ENCODE measurements at regions not wholly inside any gene's neighbourhood (a gene's known extent, or its start where the extent isn't known, plus 50 kb on each side); places are given as distances from the start of the nearest gene placed in this dataset.
"Not testable (repeated sequence)": the region's sequence is repeated elsewhere in the genome, so short reads cannot be mapped to it uniquely, and the experiment has no call there.

DNA sequence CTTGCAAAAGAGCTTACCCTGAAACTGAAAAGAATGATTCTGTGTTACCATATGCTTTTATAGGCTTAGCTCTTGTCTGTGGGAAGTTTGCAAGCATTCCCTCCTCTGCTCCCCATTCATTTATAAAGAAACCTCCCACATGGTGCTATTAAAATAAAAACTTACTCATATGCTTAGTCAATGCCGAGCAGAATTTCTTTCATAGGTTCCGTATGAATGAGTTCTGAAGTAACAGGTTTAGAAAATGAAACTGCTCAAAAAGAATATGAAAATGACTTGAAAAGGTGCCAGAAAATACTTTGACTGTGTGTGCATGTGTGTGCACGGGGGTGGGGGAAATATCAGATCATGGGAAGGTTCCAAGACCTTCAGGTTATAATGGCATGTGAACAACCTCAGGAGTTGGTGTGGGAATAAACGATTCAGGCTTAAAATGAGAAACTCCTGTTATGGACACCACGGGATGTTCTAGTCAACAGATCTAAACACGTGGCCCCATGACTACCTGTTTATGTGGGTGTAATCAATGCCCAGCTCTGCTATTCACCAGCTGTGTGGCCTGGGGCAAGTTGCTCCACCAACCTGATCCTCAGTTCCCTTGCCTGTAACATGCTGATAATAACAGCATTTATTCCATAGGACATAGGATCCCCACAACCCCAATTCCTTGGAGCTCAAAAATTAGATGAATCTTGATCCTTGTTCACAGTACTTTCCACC lies 293.7 kb upstream of the PLGLB1 start:
- not testable (repeated sequence) for DNase-seq (ENCODE audit: low read depth)

DNA sequence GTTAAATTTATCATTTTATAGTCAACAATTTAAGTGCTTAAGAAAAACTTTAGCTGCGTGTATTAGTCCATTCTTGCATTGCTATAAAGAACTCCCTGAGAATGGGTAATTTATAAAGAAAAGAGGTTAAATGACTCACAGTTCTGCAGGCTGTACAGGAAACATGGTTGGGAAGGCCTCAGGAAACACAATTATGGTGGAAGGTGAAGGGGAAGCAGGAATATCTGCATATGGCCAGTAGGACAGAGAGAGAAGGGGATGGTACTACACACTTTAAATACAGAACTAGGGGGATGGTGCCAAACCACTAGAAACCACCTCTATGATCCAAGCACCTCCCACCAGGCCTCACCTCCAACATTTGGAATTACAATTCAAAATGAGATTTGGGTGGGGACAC lies 295.5 kb upstream of the PLGLB1 start:
- DNase-seq (ENCODE audit: low read depth) = not testable (repeated sequence)

DNA sequence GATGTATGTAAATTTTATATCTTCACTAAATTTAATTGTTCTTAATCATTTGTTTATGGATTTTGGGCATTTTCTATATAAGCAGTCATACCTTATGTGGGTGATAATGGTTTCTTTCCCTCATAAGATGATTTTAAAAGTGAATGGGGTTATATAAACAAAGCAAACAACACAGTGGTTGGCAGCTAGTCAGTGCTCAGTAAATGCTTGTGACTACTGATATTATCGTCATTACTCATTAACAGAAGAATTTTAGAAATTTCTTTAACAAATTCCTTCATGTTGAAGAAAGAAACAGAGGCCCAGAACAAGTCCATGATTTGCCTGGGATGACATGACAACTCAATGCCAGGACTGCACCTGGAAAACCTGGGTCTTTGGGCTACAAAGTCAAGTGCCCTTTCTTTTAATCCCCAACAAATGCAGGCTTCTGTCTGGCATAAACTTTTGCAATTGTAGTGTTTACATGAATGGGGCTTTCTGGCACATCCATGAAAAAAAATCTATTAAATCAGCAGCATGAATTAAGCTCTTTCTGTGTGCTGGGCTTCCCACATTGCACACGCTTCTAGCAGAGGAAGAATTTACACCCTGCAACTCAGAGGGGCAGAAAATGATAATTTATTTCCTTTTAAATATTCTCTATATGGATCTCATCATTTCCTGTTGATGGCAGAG lies 297.3 kb upstream of the PLGLB1 start:
- not testable (repeated sequence) for DNase-seq (ENCODE audit: low read depth)

DNA sequence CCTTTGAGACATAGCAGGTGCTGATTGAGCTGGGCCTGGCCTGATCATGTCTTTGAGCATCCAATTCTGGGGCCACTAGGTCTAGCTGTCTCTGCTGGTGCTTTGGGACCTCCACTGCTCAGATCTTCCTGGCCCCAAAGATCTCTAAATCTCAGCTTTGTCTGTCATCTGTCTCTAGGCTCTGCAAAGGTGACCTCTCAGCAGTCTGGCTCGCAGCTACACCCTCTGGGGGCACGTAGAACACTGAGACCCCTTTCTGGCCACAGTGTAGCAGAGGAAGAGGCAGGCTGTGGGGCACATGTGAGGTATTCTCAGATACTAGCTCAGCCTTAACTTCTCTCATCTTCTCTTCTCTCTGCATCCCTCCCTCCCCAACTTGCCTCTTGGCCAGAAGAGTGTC lies 298.1 kb upstream of the PLGLB1 start:
- DNase-seq (ENCODE audit: low read depth) = not testable (repeated sequence)

DNA sequence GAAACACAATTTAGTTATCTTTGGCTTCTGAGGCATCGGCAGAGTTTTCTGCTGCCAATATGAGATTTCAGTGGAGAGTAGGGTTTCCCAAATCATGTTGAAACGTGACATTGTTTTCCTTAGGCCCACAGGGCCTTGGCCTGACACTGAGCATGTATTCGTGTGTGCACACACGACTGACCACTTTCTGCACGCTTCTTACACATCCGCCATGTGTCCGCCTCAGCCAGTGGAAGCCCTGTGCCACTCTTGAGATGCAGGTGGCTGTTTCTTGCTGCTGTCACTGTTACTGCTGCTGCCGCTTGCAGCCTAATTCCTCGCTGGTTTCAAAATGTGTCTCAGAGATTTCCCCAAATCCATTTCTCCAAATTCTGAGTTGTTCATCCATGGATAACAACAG lies 299.6 kb upstream of the PLGLB1 start:
- DNase-seq (ENCODE audit: low read depth) = not testable (repeated sequence)

DNA sequence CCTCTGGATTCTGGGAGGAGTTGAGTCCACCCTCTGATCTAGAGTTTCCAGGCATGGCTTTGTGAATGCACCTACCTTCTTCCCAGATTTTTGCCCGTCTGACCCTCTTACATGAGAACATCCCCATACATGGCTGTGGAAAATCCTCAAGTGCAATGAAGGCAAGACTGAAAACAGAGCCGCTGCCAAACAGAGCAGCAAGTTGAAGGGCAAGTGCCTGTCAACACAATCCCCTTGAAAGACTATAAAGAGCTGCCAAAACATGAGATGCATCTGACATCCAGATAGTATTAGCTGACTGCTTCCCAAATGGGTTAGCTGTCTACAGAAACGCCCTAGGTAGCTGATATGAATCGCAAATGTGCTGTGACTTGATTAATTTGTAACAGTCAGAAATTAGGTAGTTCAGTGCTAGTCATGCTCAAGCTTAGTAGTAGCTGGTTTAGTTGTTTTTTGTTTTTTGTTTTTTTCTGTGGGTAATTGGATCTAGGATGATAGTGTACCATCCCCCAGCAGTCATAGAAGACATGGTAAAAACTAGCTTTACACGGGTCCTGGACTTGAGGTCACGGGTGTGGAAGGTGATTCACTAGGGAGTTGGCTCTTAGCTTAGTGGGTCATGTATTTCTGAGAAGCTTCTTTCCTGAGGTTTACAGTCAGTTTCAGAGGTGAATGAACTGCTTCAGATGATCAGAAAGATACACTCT lies 302.8 kb upstream of the PLGLB1 start:
- DNase-seq (ENCODE audit: low read depth) = not testable (repeated sequence)

DNA sequence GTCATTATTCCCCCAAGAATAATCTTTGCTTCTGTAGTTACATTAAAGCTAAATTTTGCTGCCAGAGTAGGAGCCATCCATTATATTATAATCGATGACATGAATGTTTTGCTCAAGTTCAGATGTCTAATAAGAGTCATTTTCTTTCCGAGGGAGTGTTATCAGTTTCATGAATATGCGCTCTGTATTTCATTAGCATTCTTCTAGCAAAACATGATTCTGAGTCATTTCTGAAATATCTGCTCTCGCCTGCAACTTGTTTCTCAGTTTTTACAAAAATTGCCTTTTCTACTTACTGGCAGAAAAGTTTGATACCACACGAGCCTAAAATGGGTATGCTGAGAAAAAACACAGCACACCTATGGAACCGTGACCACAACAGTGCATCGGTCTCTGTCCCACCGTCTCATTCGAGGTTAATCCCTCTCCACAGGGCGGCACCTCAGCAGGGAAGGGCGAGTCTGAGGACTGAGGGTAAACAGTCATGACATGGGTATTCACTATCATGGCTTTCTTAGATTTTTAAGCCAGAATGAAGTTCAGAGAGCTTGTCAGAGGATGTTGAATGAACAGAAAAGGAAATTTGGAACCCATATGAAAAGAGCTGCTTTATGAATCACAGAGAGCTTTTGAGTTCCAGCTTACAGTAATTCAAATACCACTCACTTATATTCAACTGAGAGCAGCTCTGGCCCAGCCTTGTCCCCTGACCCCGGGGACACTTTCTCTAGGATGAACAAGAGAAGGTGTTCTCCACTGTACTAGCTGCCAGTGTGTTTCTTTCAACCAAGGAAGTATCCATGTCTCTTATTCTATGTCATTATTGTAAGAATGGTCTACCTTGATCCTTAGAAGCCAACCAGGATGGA lies 303.6 kb upstream of the PLGLB1 start:
- DNase-seq (ENCODE audit: low read depth) = not testable (repeated sequence)

DNA sequence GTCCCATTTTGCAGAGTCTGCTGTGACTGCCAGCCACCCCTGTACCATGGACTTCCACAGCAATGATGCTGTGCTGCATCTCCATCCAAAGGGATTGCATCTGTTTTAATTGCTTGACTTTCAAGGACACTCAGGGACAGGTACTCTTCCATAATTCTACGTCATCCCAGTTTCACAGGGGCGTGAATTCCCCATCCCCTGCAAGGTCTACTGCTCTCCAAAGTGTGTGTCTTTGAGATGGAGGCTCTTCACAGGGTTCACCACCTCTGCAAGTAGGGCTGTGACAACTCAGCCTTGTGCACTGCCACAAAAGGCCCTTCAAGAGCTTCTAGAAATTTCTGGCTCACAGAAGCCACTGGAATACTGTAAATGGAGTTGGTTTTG lies 304.3 kb upstream of the PLGLB1 start:
- not testable (repeated sequence) for DNase-seq (ENCODE audit: low read depth)

DNA sequence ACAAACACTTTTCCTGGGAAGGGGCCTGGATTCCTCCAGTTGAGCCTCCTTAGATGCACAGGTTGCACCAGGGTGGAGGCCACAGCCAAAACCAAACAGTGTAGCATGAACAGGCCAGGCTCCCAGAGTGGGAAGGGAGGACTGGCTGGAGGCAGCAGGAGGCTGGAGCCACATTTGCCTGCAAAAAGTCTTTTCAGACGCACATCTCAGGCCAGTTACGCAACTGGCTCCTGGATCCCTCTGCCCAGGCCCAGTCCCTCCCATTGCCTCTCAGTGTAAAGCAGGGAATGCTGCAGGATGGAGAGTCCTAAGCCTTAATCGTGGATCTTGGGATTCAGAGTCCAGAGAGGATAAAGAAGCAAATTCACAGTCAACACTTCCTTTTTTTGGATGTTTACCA lies 305.1 kb upstream of the PLGLB1 start:
- not testable (repeated sequence) for DNase-seq (ENCODE audit: low read depth)

DNA sequence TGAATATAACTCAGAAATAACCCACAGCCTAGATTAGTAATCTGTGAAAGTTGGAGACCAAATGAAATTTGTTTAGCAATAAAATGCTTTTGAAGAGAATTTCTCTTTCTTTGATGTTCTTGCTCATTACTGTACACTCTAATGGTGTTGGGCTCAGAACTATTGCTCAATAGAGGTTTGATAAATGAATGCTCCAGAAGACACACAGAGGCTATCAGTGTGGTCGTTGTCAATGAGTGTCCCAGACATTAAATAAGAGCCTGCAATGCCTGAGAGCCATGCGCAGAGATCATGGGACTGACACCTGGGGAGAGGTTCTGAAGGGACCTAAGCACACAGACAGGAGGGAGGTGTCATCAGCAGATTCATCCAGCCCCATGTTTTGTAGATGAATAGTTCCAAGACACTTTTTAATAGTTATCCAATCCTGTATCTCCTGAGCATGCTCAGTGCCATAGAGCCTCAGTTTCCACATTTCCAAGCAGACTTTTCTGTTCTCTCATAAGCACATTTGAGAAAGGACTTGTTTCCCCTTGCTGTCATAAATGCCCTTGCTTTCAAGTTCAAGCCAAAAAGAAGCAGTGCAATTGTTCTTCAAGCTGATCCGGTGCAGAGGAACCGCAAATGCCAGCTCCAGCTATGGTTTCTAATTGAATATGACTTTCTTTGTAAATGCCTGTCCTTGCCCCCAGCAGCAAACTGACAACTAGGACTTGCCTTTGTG lies 306.2 kb upstream of the PLGLB1 start:
- not testable (repeated sequence) for DNase-seq (ENCODE audit: low read depth)

DNA sequence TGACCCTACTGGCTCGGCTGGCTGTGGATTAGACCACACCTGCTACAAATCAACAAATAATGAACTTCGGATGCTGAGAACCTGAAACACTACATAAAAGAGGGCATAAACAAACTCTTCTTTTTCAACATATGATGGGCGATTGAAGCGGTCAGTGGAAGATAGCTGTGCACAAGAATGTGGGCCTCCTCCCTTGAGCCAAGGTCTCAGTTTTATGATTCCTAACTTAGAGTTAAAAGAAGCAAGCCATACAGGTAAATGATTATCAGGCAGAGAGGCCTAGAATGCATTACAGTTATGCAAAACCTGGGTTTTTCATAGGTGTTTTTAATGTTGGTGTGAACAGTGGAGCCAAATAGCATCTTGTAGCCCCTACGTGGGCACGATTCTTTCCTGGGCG lies 307.9 kb upstream of the PLGLB1 start:
- not testable (repeated sequence) for DNase-seq (ENCODE audit: low read depth)

DNA sequence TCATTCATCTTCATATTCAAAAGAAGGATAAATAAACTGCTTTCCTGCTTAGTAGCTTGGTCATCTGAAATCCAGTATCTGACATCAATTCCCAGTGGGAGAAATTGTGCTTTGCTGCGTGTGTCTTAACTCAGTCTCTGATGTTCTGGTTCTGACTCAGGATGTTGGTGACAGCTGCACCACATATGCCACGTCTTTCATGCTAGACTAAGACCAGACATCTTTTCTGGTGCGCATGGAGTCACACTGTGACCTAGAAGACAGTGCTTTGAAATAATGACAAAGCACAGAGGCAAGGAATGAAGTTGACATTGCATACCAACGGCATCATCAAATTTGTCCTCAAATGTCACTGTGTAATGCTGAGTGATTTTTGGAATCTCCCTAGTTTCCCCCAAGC lies 308.8 kb upstream of the PLGLB1 start:
- DNase-seq (ENCODE audit: low read depth) = not testable (repeated sequence)

DNA sequence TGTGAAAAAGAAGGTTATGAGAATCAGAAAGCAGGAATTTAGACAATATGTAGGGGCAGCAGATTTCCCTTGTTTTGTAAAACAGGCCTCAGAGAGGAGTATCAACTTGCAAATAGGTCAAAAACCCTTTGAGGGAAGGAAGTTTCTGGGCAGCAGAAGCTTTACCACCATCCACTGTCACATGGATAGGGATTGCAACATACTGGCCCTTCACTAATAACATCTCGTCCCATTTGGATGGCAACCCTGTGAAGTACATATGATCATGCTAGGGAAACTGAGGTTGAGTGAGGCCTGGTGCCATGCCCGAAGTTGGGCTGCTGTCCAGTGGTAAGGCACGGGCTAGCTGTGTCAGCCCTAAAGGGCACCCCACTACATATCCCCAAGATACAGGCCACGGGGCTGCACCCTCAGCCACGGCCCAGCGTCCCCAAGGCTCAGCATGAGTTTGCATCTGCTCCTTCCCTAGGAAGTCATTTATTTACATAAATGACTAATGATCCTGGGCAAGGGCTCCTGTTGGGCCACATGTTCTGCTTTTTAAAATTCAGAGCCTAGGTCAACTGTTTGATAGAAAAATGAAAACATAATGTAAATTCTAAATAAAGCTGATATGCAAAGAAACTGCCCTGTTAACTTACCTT lies 310.4 kb upstream of the PLGLB1 start:
- not testable (repeated sequence) for DNase-seq (ENCODE audit: low read depth)

DNA sequence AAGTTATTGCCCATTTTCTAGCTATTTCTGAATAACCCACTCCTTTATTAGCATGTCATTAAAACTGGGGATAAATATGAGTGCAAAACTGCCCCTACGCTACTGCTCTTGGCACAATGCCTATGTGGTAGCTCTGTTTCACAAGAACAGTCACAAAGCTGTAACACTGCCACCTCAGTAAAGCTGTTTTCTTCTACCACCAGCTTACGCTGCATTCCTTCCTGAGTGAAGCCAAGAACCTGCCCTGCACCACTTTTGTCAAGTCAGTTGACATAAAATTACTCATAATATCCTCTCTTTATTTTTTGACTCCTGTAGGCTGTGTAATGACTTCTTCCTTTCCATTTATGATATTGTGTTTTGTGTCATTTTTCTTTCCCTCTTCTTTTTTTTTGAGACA lies 313.2 kb upstream of the PLGLB1 start:
- DNase-seq (ENCODE audit: low read depth) = not testable (repeated sequence)

DNA sequence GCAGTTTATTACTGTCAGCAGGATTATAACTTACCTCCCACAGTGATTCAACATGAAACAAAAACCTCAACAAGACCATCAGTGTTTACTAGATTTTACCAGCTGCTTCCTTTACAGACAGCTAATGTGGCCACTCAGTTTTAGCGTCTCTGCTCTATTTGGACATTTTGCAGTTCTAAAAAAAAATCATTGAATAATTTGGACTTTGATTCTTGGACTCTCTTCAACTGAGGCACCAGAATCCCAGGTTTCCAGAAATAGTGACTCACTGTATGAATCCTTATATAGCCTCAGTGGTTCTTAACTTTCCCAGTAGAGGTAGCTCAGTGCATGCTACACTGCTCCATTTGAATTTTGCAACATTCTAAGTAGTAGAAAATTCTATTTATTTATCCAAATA lies 317.4 kb upstream of the PLGLB1 start:
- DNase-seq (ENCODE audit: low read depth) = not testable (repeated sequence)

DNA sequence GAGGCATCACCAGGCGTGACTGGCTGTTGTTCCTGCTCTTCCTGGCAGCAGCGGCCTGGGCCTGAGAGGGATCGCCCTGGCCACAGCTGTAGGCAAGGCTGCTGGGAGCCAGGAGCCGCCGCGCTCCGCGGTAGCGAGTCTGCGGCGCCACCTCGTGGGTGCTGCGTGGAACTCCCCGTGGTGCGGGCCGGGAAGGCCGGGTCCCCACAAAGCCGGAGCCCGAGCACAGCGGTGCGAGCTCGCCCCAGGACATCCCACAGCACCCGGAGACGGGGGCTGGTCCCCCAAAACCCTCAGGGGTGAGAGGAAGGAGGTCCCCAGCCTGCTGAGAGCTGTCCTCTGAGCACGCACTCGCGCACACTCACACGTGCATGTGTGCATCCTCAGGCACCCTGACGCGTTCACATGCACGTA lies 320.0 kb upstream of the PLGLB1 start:
- not testable (repeated sequence) for DNase-seq (ENCODE audit: low read depth)

DNA sequence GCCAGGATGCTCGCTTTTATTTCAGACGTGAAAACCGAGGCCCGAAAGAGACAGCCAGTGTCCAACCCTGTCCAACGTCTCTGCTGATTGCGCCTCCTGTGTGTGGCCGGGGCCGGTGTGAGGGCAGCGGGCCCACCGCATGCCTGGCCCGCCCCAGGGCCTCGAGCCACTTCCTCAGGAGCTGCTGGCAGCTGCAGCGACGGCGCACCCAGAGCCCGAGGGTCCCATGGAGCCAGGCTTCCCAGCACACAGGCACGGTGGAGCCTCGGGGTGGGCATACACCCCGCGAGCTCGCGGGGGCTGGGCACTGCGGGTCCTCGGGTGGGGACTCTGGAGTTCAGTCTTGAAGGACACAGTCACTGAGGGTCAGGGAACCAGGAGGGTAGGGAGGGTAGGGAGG lies 320.5 kb upstream of the PLGLB1 start:
- not testable (repeated sequence) for DNase-seq (ENCODE audit: low read depth)

DNA sequence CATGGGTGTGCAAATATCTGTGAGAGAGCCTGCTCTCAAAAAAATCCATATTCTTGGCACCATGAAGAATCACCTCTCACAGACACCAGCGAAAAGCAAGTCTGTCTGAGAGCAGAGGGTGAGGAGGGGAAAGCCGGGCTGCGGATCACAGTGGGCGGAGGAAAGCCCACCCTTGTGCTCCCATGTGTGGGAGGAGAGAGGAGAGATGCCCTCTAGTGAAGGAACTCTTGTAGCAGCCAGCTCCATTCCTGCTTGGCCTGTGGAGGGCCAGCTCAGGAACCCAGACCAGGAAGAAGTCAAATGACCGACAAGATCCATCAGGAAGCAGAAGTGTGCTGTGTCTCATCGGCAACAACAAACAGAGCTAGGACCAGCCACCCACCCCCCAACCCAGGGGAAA lies 321.7 kb upstream of the PLGLB1 start:
- not testable (repeated sequence) for DNase-seq (ENCODE audit: low read depth)

DNA sequence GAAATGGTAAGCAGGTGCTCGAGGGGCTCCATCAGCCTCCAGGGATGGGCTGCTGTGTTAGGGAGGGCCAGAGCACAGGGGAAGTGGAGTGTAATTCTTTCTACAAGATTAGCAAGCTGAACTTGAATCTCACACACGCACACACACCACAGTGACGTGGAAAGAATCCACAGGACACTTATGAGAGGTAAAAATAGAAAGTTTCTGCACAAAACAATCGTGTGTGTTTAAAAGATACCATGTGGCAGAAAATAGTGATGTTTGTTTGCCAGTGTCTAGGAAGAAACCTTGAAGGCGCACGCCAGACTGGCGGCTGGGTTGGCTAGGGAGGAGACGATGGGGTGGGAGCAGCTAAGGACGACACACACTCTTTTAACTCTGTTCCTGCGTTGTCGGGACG lies 323.6 kb upstream of the PLGLB1 start:
- DNase-seq (ENCODE audit: low read depth) = not testable (repeated sequence)

DNA sequence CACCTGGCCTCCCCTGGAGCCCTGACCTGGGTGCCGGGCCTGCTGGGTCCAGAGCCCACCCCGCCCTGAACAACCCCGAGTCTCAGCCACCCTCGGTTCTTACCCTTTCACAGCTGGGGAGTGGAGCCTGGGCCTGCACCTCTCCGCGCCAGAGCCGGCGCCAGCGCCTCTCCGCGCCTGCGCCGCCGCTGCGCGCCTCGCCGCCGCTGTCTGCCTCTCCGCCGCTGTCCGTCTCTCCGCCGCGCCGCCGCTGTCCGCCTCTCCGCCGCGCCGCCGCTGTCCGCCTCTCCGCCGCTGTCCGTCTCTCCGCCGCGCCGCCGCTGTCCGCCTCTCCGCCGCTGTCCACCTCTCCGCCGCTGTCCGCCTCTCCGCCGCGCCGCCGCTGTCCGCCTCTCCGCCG lies 326.9 kb upstream of the PLGLB1 start:
- DNase-seq (ENCODE audit: low read depth) = not testable (repeated sequence)

DNA sequence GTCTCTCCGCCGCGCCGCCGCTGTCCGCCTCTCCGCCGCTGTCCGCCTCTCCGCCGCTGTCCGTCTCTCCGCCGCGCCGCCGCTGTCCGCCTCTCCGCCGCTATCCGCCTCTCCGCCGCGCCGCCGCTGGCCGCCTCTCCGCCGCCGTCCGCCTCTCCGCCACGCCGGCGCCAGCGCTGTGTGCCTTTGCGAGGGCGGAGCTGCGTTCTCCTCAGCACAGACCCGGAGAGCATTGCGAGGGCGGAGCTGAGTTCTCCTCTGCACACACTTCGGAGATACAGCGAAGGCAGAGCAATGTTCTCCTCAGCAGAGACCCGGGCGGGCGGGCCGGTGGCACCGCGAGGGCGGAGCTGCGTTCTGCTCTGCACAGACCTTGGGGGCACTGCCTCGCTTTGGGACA lies 327.4 kb upstream of the PLGLB1 start:
- not testable (repeated sequence) for DNase-seq (ENCODE audit: low read depth)

Data from activated gamma-delta T cell treated with anti-CD3 and anti-CD28 coated beads, Interleukin-2, amount 50 U/mL, for 16 hours (primary cell).